AG04450 (cell line): ENCODE measurements at regions not wholly inside any gene's neighbourhood (a gene's known extent, or its start where the extent isn't known, plus 50 kb on each side); places are given as distances from the start of the nearest gene placed in this dataset.

Experiments used
- CTCF ChIA-PET: fragments of 300-600, 350-600 bp; formaldehyde crosslinking; extraction: SDS; loops from one replicate; lab custom pipeline; 2022; ENCODE audit warnings: antibody characterized with exemption, inconsistent platforms; lab: Charles Lee
- POLR2A ChIA-PET: fragments of 350-600 bp; formaldehyde crosslinking; extraction: SDS; loops from one replicate; lab custom pipeline; 2021; ENCODE audit warnings: antibody characterized with exemption, inconsistent platforms; lab: Yijun Ruan, JAX
- DNase-seq: peaks from one replicate; pipeline ENCODE4 v3.0.0-alpha.2; 2011; ENCODE audit warnings: low read depth, low spot score
- H3K27ac ChIP-seq: one replicate; pipeline ENCODE4 v1.5.1; 2012; ENCODE audit warnings: low read depth, low read length, control low read depth
- H3K27me3 ChIP-seq: one replicate; pipeline ENCODE4 v1.6.0; 2012; ENCODE audit warnings: low read length; ENCODE audit not compliant: control insufficient read depth, insufficient read depth
- H3K4me3 ChIP-seq: 2 replicates; pipeline ENCODE4 v1.5.1; 2011; ENCODE audit warnings: mild to moderate bottlenecking, low read depth, low read length, control low read depth
- H3K9me3 ChIP-seq: 2 replicates; pipeline ENCODE4 v1.5.1; 2012; ENCODE audit warnings: low read length; ENCODE audit not compliant: control insufficient read depth, insufficient read depth
- TF ChIP-seq, protein P1 (sequence below): IDR thresholded peaks from 2 replicates; pipeline ENCODE4 v1.5.1; 2011; ENCODE audit warnings: low read depth, low read length, control low read depth, inconsistent platforms

DNA sequence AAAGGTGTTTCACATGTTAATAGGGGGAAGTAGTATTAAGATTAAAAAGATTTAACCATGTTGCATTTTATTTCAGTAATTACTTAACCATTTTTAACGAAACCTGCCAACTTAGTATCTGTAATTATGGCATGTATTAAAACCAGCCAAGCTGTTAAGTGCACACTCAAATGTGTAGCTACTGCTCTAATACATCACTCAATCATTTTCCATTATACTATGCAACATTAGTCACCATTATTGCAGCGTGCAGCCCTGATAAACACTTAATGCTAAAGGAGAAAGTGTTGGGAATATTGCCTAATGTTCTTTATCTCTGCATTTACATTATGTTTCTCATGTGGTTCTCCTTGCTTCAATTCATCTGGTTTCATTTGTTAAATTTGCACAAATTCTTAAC is 745.9 kb upstream of the FAM98A start:
- peaks cover 3% of the 10 kb centered on the region; the same call in 1 of the 2 replicates for H3K9me3 ChIP-seq
- no peak overlapping the region for H3K4me3 ChIP-seq
- no peak for DNase-seq
- H3K27me3 ChIP-seq, result no peaks in the 10 kb centered on the region
- ChIA-PET CTCF (no interaction called here), POLR2A (no interaction called here)
- H3K27ac ChIP-seq, result no peak overlapping the region
- TF ChIP-seq, protein P1, sequence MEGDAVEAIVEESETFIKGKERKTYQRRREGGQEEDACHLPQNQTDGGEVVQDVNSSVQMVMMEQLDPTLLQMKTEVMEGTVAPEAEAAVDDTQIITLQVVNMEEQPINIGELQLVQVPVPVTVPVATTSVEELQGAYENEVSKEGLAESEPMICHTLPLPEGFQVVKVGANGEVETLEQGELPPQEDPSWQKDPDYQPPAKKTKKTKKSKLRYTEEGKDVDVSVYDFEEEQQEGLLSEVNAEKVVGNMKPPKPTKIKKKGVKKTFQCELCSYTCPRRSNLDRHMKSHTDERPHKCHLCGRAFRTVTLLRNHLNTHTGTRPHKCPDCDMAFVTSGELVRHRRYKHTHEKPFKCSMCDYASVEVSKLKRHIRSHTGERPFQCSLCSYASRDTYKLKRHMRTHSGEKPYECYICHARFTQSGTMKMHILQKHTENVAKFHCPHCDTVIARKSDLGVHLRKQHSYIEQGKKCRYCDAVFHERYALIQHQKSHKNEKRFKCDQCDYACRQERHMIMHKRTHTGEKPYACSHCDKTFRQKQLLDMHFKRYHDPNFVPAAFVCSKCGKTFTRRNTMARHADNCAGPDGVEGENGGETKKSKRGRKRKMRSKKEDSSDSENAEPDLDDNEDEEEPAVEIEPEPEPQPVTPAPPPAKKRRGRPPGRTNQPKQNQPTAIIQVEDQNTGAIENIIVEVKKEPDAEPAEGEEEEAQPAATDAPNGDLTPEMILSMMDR, result no peak

DNA sequence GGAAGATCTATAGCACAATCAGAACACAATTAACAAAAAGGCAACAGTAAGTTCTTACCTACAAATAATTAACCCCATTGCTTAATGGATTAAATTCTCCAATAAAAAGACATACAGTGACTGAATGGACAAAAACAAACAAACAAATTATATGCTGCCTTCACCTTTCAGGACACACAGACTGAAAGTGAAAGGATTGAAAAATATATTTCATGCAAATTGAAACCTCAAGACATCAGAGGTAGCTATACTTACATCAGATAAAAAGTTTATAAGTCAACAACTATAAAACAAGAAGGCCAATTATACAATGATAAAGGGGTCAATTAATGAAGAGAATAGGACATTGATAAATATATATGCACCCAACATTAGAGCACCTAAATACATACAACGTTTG is 741.2 kb upstream of the FAM98A start:
- TF ChIP-seq, protein P1, result no peak
- DNase-seq, result no peak
- Histone ChIP-seq H3K27me3 (no peaks in the 10 kb centered on the region), H3K4me3 (no peak overlapping the region), H3K9me3 (no peaks in the 10 kb centered on the region; the same call in 1 of the 2 replicates), H3K27ac (no peak overlapping the region)
- CTCF ChIA-PET, result no interaction called here
- POLR2A ChIA-PET, result no interaction called here

DNA sequence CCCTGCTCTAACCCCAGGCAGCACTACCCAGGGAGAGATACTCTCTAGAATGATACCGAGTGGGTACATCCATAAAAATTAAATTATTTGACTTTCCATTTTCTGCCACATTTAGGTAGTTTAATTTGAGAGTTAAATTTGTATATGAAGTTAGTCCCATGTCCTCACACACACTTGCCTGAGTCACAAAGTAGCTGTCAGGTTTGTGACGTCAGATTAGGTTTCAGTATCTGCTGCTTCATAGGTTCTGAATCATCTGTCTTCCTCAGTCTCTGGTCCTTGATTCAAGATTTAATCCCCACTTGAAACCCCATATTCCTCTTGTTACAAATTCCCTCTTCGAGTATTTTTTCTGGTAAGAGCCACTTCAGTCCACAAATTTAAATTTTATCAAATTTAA is 738.6 kb upstream of the FAM98A start:
- Histone ChIP-seq H3K27ac (no peak overlapping the region), H3K9me3 (no peaks in the 10 kb centered on the region; the same call in 1 of the 2 replicates), H3K27me3 (no peaks in the 10 kb centered on the region), H3K4me3 (no peak overlapping the region)
- DNase-seq, result no peak
- ChIA-PET POLR2A (no interaction called here), CTCF (no interaction called here)
- TF ChIP-seq, protein P1, result no peak

DNA sequence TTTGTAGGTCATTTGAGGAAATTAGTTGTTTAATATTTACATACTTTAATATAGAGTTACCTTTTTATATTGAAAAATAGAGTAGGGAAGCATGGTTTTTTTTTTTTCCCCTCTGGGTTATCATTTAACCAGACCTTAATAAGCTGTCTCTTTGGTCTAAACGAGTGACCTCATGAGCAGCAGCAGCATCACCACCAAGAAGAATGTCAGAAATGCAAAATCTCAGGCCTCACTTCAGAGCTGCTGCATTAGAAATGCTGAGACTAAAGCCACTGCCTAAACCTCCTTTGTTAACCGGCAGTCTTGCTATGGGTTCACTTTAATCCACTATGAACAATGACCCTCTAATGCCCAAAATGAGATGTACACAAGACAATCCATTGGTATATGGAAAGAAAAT is 733.7 kb upstream of the FAM98A start:
- POLR2A ChIA-PET, result no interaction called here
- TF ChIP-seq, protein P1, result no peak
- no peaks in the 10 kb centered on the region for H3K27me3 ChIP-seq
- H3K9me3 ChIP-seq, result no peaks in the 10 kb centered on the region; the same call in 1 of the 2 replicates
- CTCF ChIA-PET, result no interaction called here
- H3K4me3 ChIP-seq, result no peak overlapping the region
- DNase-seq, result no peak
- H3K27ac ChIP-seq, result no peak overlapping the region

DNA sequence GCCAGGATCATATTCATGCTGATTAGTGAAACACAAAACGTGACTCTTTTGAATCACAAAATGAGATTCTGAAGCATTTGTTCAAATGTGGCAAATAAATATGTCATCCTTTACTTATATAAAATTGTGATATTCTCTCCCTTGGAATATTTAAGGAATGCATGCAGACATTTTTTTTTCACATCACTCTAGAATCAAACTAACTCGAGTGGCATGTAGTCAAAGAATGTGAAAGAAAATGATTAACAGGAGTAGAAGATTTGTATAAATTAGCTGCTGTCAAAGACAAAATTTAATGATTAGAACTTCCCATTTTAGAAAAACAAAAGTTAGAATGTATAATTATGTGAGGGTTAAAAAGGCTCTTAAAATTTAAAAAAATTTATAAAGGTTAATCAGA is 721.0 kb upstream of the FAM98A start:
- Histone ChIP-seq H3K9me3 (peaks cover 2% of the 10 kb centered on the region; the same call in 1 of the 2 replicates), H3K4me3 (no peak overlapping the region), H3K27ac (no peak overlapping the region), H3K27me3 (no peaks in the 10 kb centered on the region)
- TF ChIP-seq, protein P1, result no peak
- ChIA-PET POLR2A (no interaction called here), CTCF (no interaction called here)
- no peak for DNase-seq
